HG03558 (cell line): ENCODE measurements at regions not wholly inside any gene's neighbourhood (a gene's known extent, or its start where the extent isn't known, plus 50 kb on each side); places are given as distances from the start of the nearest gene placed in this dataset.

ENCODE experiments used
- ATAC-seq: cut with Tn5 transposase; IDR thresholded peaks from one replicate; pipeline ENCODE4 v1.9.1; 2021; ENCODE audit warnings: moderate number of reproducible peaks; ENCODE audit not compliant: unreplicated experiment; ENCODE audit errors: extremely low read depth

GRCh38 chr18:51514128-51514527 is 316.6 kb upstream of the MEX3C start:
- no peak for ATAC-seq

DNA sequence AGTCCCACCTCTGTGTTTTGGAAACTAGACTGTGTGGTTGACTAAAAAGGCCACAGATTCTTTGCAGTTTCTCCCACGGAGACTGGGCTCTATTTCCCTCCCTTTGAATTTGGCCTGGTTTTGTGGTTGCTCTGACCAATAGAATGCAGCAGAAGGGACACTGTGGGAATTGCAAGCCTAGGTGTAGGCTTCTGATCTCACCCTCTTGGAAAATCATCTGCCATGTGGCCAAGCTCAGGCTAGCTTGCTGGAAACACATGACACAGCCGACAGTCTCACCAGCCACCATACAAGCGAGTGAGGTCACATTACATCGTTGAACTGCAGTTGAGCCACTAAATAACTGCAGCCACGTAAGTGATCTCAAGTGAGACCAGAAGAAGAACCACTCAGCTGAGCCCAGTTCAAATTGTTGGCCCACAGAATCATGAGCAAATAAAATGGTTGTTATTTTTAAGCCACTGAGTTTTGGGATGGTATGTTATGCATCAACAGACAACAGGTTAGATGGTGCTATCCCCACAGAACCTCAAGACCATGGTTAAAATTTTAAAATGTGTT is 319.1 kb upstream of the MEX3C start:
- no peak for ATAC-seq

DNA sequence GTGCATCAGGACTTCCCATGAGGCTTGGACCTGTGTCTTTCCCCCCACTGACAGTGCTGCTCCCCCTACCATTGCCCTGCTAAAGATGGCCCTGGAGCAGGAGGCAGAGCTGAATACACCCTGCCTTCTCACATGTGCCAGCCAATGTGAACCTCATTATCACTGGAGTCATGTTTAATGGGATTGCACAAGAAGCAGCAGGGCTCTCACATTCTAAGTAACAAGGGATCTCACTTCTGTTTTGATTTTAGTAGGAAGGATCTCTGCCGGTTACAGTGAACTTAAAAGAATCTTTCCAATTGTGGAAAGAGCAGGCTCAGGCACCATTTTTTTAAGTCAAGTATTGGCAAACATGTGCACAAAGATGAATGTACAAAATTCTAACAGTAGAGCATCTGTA is 322.1 kb upstream of the MEX3C start:
- no peak for ATAC-seq

DNA sequence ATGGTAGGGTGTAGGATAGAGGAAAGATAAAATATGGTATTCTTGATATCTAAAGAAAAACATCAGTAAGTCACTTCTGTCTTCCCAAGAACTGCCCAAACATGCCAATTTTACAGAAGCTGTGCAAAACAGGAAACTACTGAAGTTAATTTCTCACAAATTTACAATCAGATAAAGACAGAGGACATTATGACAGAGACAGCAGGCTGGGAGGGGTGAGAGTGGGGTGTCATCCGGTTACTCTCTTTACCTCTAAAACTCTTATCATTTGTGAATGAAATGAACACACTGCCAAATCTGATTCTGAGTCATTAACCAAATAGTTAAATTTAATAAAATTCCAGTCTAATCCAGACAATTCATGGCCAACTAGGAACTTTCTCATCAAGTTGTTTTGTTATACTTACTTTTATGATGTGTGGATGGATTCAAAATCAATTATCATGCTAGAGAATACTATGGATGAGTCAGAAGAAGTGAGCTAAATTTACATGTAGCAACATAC is 323.2 kb upstream of the MEX3C start:
- ATAC-seq = no peak

- ATAC-seq = no peak
These were observed 324.9 kb upstream of the MEX3C start for GRCh38 chr18:51522338-51522737.

DNA sequence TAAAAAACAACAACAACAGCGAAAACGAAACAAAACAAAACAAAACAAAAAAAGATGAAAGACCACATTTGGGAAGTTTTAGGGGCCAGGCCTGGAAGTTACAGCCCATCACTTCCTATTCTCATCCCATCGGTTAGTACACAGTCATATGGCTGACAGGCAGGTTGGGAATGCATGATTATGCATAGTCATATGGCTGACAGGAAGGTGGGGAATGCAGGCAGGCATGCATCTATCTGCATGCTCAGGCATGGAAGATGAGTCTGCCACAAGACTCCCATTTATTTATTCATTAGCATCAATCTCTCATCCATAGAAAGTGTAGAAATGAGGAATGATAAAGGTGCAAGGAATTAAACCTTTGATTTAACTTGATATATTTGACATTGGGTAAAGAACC is 325.3 kb upstream of the MEX3C start:
- no peak for ATAC-seq

GRCh38 chr18:51523671-51524070 is 326.2 kb upstream of the MEX3C start:
- ATAC-seq = no peak

GRCh38 chr18:51525453-51526225 is 328.2 kb upstream of the MEX3C start:
- ATAC-seq = no peak

GRCh38 chr18:51527826-51528225 is 330.3 kb upstream of the MEX3C start:
- ATAC-seq = no peak

- ATAC-seq = no peak
These were observed 334.0 kb upstream of the MEX3C start for GRCh38 chr18:51531501-51531900.

GRCh38 chr18:51537487-51537886 is 340.0 kb upstream of the MEX3C start:
- no peak for ATAC-seq

GRCh38 chr18:51540562-51540961 is 343.1 kb upstream of the MEX3C start:
- ATAC-seq = no peak

GRCh38 chr18:51541230-51541629 is 343.7 kb upstream of the MEX3C start:
- ATAC-seq = no peak

- no peak for ATAC-seq
These were observed 346.2 kb upstream of the MEX3C start for GRCh38 chr18:51543658-51544155.

GRCh38 chr18:51545446-51545845 is 348.0 kb upstream of the MEX3C start:
- ATAC-seq = no peak

- ATAC-seq = no peak
These were observed 361.9 kb upstream of the MEX3C start for GRCh38 chr18:51559198-51559901.

DNA sequence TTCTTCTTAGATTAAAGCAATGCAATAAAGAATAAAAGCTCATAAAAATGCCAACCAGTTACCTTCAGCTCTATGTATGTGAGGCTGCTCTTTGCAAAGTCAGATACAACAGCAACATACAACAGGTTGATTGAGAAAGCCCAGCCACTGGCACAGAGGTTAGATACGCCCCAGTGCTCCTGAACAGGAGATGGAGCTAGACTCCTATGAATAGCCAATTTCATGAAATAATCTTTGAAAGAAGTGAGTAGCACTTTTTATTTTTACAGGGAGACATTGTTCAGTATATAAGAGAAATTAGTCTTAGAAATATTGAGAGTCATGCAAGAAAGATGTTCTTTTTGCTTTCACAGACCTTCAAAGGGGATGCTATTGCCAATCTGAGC is 362.4 kb upstream of the MEX3C start:
- ATAC-seq = no peak

- ATAC-seq = no peak
These were observed 364.3 kb upstream of the MEX3C start for GRCh38 chr18:51561821-51562220.

GRCh38 chr18:51562866-51563265 is 365.4 kb upstream of the MEX3C start:
- no peak for ATAC-seq

GRCh38 chr18:51563396-51563795 is 365.9 kb upstream of the MEX3C start:
- ATAC-seq = no peak

- no peak for ATAC-seq
These were observed 370.7 kb upstream of the MEX3C start for GRCh38 chr18:51568151-51568550.
